Common myeloid progenitor, CD34-positive (primary cell): ENCODE measurements at regions not wholly inside any gene's neighbourhood (a gene's known extent, or its start where the extent isn't known, plus 50 kb on each side); places are given as distances from the start of the nearest gene placed in this dataset.

Source experiments
- CTCF ChIA-PET: fragments of 350-600 bp; sonication (Branson Sonifier 250); formaldehyde crosslinking; loops from one replicate; lab custom pipeline; 2021; ENCODE audit warnings: antibody characterized with exemption; lab: Charles Lee
- POLR2A ChIA-PET: fragments of 350-600 bp; sonication (Branson Sonifier 250); formaldehyde crosslinking; loops from one replicate; lab custom pipeline; 2021; ENCODE audit warnings: antibody characterized with exemption; lab: Charles Lee
- DNase-seq, 3 donors: peaks; one replicate each; pipeline versions ENCODE4 v3.0.0 to v3.0.0-alpha.2; 2013
- H3K27ac ChIP-seq, 2 experiments: 1 replicate in 1 of 2; 2 replicates in 1 of 2; pipeline ENCODE4 v1.7.0; 2013; ENCODE audit warnings: inconsistent platforms in 2 of 2, low read length in 2 of 2, mild to moderate bottlenecking in 2 of 2, low read depth in 1 of 2, moderate library complexity in 1 of 2; ENCODE audit not compliant: severe bottlenecking in 2 of 2, insufficient read depth in 1 of 2, poor library complexity in 1 of 2
- H3K27me3 ChIP-seq, 5 experiments: replicated peaks in 2 of 5; 1 replicate in 3 of 5; 2 replicates in 2 of 5; pipeline versions ENCODE4 v1.6.1 to v1.7.0; 2013; ENCODE audit warnings: low read length in 4 of 5, mild to moderate bottlenecking in 2 of 5, moderate library complexity in 2 of 5, inconsistent platforms in 1 of 5; ENCODE audit not compliant: insufficient read depth in 5 of 5, control insufficient read depth in 4 of 5
- H3K36me3 ChIP-seq, 4 experiments: 1 replicate in 2 of 4; 2 replicates in 2 of 4; pipeline versions ENCODE4 v1.6.1 to v1.7.0; 2013; ENCODE audit warnings: low read length in 3 of 4, control low read depth in 1 of 4, mild to moderate bottlenecking in 1 of 4; ENCODE audit not compliant: control insufficient read depth in 4 of 4, insufficient read depth in 4 of 4
- H3K4me1 ChIP-seq, 4 experiments: 1 replicate in 3 of 4; 2 replicates in 1 of 4; pipeline versions ENCODE4 v1.6.1 to v1.7.1; 2013; ENCODE audit warnings: low read length in 3 of 4, mild to moderate bottlenecking in 3 of 4, control low read depth in 1 of 4, inconsistent platforms in 1 of 4, moderate library complexity in 1 of 4; ENCODE audit not compliant: control insufficient read depth in 4 of 4, insufficient read depth in 4 of 4; ENCODE audit errors: control extremely low read depth in 1 of 4
- H3K4me3 ChIP-seq, 7 experiments: 1 replicate in 4 of 7; 2 replicates in 3 of 7; pipeline versions ENCODE4 v1.5.1 to v1.7.0; 2013; ENCODE audit warnings: mild to moderate bottlenecking in 7 of 7, low read length in 6 of 7, moderate library complexity in 6 of 7, inconsistent platforms in 2 of 7, low read depth in 2 of 7, control low read depth in 1 of 7; ENCODE audit not compliant: insufficient read depth in 4 of 7, control insufficient read depth in 1 of 7; ENCODE audit errors: extremely low read depth in 1 of 7
- H3K9me3 ChIP-seq, 5 experiments: 1 replicate in 4 of 5; 2 replicates in 1 of 5; pipeline versions ENCODE4 v1.6.1 to v1.7.1; 2013; ENCODE audit warnings: low read length in 4 of 5, mild to moderate bottlenecking in 2 of 5, inconsistent platforms in 1 of 5, low read depth in 1 of 5, moderate library complexity in 1 of 5; ENCODE audit not compliant: control insufficient read depth in 4 of 5, insufficient read depth in 2 of 5; ENCODE audit errors: control extremely low read depth in 1 of 5
- WGBS: methylation state at CpG from one replicate; pipeline ENCODE4 v1.1.5; 2013; ENCODE audit not compliant: insufficient coverage; 5-methylcytosine and 5-hydroxymethylcytosine counted together

- DNase-seq: no peak
- WGBS: 96% methylated on average over 17 of the region's 20 CpGs
- H3K27me3 ChIP-seq: peaks cover 0 to 38% (median 22%) of the 10 kb centered on the region in 5 experiments
- no peaks in the 10 kb centered on the region for H3K36me3 ChIP-seq
- peaks cover 0 to 2% (median 0%) of the 10 kb centered on the region in 5 experiments for H3K9me3 ChIP-seq
- ChIA-PET CTCF (no interaction called here), POLR2A (no interaction called here)
- H3K27ac ChIP-seq: no peak overlapping the region
- peaks cover 0 to 9% (median 0%) of the 10 kb centered on the region in 4 experiments for H3K4me1 ChIP-seq
- H3K4me3 ChIP-seq: no peak overlapping the region
These were observed 87.7 kb upstream of the RTL6 start for GRCh38 chr22:44585559-44586350.

- WGBS: 73% methylated on average over 6 of the region's 7 CpGs
- H3K27ac ChIP-seq: no peak overlapping the region
- CTCF ChIA-PET: no interaction called here
- H3K4me1 ChIP-seq: peaks cover 0 to 9% (median 0%) of the 10 kb centered on the region in 4 experiments
- POLR2A ChIA-PET: no interaction called here
- H3K27me3 ChIP-seq: peaks cover 0 to 38% (median 22%) of the 10 kb centered on the region in 5 experiments
- no peak overlapping the region for H3K4me3 ChIP-seq
- no peaks in the 10 kb centered on the region for H3K36me3 ChIP-seq
- no peak for DNase-seq
- peaks cover 0 to 2% (median 0%) of the 10 kb centered on the region in 5 experiments for H3K9me3 ChIP-seq
These were observed 86.3 kb upstream of the RTL6 start for GRCh38 chr22:44584256-44584902.

- DNase-seq: no peak
- POLR2A ChIA-PET: no interaction called here
- 76% methylated on average over 8 of the region's 12 CpGs for WGBS
These were observed 85.8 kb upstream of the RTL6 start for GRCh38 chr22:44583854-44584253.

DNA sequence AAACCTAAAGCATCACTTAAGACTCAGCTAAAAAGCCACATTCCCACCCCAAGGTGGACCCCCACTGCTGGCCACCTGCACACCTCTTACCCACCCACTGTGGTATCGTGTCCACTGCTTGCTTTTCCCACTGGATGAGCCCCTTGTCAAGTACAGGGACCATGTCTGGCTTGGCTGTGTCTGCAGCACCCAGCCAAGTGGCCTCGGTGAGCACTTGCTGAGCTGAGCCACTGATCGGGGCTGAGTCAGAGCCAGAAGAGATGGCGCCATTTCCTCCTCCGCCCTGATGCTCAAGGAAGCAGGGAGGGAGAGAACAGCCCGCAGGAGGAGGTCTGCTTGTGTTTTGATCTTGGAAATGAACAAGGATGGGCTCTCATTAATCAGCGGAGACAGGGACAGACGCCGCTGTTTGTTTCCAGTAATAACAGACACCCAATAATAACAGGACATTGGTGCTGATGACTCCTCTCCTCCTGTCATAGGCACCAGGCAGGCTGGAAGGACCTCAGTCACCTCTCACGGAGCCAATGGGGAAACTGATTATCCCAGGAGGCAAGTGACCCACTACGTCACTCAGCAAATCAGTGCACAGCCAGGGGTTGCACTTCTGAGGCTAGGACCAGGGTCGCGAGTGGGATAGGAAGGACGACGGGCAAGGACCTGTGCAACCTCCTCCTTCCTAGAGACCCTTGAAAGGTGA lies 85.2 kb upstream of the RTL6 start:
- H3K4me1 ChIP-seq: peaks cover 0 to 10% (median 1%) of the 10 kb centered on the region in 4 experiments
- H3K4me3 ChIP-seq: no peak overlapping the region
- H3K27ac ChIP-seq: no peak overlapping the region
- DNase-seq: no peak
- peaks cover 0 to 42% (median 26%) of the 10 kb centered on the region in 5 experiments for H3K27me3 ChIP-seq
- CTCF ChIA-PET: interaction anchor here (0.9 kb wide), 1 partner anchor 16 kb away, joined by 3 read pairs; no protein-coding TSS in a partner anchor
- H3K9me3 ChIP-seq: peaks cover 0 to 2% (median 0%) of the 10 kb centered on the region in 5 experiments
- WGBS: 74% methylated on average over 15 of the region's 15 CpGs
- POLR2A ChIA-PET: no interaction called here
- no peaks in the 10 kb centered on the region for H3K36me3 ChIP-seq

More at GRCh38 chr22:44583854-44584253, 85.8 kb upstream of the RTL6 start:
- CTCF ChIA-PET: no interaction called here
- peaks cover 0 to 2% (median 0%) of the 10 kb centered on the region in 5 experiments for H3K9me3 ChIP-seq
- H3K36me3 ChIP-seq: no peaks in the 10 kb centered on the region
- H3K27me3 ChIP-seq: peaks cover 0 to 39% (median 22%) of the 10 kb centered on the region in 5 experiments
- H3K27ac ChIP-seq: no peak overlapping the region
- H3K4me3 ChIP-seq: no peak overlapping the region
- peaks cover 0 to 9% (median 0%) of the 10 kb centered on the region in 4 experiments for H3K4me1 ChIP-seq

- peaks cover 0 to 39% (median 25%) of the 10 kb centered on the region in 5 experiments for H3K27me3 ChIP-seq
- no peak overlapping the region for H3K4me3 ChIP-seq
- no peaks in the 10 kb centered on the region for H3K36me3 ChIP-seq
- no peak overlapping the region for H3K27ac ChIP-seq
- H3K4me1 ChIP-seq: peaks cover 0 to 13% (median 3%) of the 10 kb centered on the region in 4 experiments
- WGBS: 93% methylated on average over 10 of the region's 10 CpGs
- POLR2A ChIA-PET: no interaction called here
- no peak for DNase-seq
- no peaks in the 10 kb centered on the region for H3K9me3 ChIP-seq
- CTCF ChIA-PET: interaction anchor here (1.2 to 1.3 kb wide), 2 partner anchors 13 to 88 kb away, joined by 3 to 5 read pairs; no protein-coding TSS in a partner anchor
These were observed 84.0 kb upstream of the RTL6 start for GRCh38 chr22:44582016-44582415.

- POLR2A ChIA-PET: interaction anchor here (0.6 kb wide), 1 partner anchor 1956 kb away, joined by 6 read pairs; the partner anchor contains the start of gene CELSR1
- Histone ChIP-seq H3K36me3 (no peaks in the 10 kb centered on the region), H3K27me3 (peaks cover 0 to 29% (median 16%) of the 10 kb centered on the region in 5 experiments), H3K9me3 (no peaks in the 10 kb centered on the region), H3K27ac (no peak overlapping the region), H3K4me1 (peaks cover 0 to 7% (median 3%) of the 10 kb centered on the region in 4 experiments), H3K4me3 (no peak overlapping the region)
- no peak for DNase-seq
- 97% methylated on average over 8 of the region's 12 CpGs for WGBS
- CTCF ChIA-PET: no interaction called here
These were observed 83.0 kb upstream of the RTL6 start for GRCh38 chr22:44581096-44581435.
